ENCODE measurements at regions not wholly inside any gene's neighbourhood (a gene's known extent, or its start where the extent isn't known, plus 50 kb on each side); places are given as distances from the start of the nearest gene placed in this dataset.

DNA sequence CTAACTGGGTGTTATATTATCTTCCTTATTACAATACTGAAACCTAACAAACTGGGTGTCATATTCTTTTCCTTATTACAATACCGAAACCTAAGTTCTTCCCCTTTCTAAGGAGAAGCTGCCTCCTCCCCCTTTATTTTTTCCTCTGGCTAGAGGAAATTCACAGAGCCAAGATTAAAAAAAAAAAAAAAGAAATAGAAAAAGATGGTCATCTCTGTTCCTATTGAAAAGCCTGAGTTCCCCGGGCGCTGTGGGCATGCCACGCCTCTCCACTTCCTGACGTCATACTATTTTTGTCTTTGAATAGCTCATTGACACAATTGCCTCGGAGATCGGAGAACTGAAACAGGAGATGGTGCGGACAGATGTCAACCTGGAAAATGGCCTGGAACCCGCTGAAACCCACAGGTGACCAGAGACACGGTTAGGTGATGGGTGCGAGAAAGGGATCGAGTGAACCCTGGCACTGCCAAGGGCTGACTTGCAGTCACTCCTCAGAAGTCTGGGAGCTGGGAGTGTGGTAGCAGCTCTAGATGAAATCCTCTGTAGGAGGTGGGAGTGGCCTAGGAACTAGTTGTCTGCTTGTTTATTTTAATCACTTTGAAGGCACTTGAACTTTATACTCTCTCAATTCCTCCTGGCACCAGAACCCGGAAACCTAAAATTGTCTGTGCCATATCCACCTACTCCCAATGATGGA, 82.2 kb upstream of the NAA20 start:
- TF ChIP-seq CTCF (IDR thresholded peaks at IDR 0.05; ENCODE audit: low read depth, low read length) = no peak
- no peak for TF ChIP-seq EZH2phosphoT487 (IDR thresholded peaks at IDR 0.05; ENCODE audit: low read depth)
